ENCODE measurements at regions not wholly inside any gene's neighbourhood (a gene's known extent, or its start where the extent isn't known, plus 50 kb on each side); places are given as distances from the start of the nearest gene placed in this dataset.

DNA sequence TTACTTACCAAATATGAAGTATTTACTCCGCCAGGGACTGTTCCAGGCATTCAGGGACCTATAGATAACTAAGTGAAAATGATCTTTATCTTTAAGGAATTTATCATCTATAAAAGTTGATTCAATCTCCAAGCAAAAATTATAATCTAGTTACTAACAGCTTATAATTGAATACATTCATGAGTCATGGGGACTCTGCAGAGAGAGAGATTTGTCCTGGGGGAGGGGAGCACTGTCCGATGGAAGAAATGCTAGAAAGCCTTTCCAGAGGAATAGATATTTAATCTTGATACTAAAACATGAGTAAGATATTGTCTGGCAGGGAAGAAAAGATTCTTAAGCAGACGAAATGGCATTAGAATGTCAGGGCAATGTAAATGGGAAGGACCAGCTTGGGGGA is 139.3 kb downstream of the CD164 start:
- no TSS peak for BruUV-seq (replicated peaks)
- no peaks in the 10 kb centered on the region for H3K27me3 Mint-ChIP-seq (ENCODE audit: insufficient read depth, unreplicated experiment)
- no peaks in the 10 kb centered on the region for H3K9me3 Mint-ChIP-seq (ENCODE audit: unreplicated experiment)
- POLR2A ChIA-PET, result interaction anchor here (1.0 kb wide), 1 partner anchor 30 kb away, joined by 5 read pairs; no protein-coding TSS in a partner anchor
- intact Hi-C loops (cut with micrococcal nuclease), result no loop called here
- TF ChIP-seq, protein P1, sequence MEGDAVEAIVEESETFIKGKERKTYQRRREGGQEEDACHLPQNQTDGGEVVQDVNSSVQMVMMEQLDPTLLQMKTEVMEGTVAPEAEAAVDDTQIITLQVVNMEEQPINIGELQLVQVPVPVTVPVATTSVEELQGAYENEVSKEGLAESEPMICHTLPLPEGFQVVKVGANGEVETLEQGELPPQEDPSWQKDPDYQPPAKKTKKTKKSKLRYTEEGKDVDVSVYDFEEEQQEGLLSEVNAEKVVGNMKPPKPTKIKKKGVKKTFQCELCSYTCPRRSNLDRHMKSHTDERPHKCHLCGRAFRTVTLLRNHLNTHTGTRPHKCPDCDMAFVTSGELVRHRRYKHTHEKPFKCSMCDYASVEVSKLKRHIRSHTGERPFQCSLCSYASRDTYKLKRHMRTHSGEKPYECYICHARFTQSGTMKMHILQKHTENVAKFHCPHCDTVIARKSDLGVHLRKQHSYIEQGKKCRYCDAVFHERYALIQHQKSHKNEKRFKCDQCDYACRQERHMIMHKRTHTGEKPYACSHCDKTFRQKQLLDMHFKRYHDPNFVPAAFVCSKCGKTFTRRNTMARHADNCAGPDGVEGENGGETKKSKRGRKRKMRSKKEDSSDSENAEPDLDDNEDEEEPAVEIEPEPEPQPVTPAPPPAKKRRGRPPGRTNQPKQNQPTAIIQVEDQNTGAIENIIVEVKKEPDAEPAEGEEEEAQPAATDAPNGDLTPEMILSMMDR (IDR thresholded peaks at IDR 0.05; ENCODE audit: unreplicated experiment), result no peak
- no peaks in the 10 kb centered on the region for H3K4me1 Mint-ChIP-seq (ENCODE audit: insufficient read depth, unreplicated experiment)
- CTCF ChIA-PET, result no interaction called here
- no peak overlapping the region for H3K4me3 Mint-ChIP-seq (ENCODE audit: unreplicated experiment)
- DNase-seq (ENCODE audit: unreplicated experiment), result no peak
- H3K27ac Mint-ChIP-seq (ENCODE audit: low read depth, unreplicated experiment), result no peak overlapping the region
- no peaks in the 10 kb centered on the region for H3K36me3 Mint-ChIP-seq (ENCODE audit: insufficient read depth, unreplicated experiment)

DNA sequence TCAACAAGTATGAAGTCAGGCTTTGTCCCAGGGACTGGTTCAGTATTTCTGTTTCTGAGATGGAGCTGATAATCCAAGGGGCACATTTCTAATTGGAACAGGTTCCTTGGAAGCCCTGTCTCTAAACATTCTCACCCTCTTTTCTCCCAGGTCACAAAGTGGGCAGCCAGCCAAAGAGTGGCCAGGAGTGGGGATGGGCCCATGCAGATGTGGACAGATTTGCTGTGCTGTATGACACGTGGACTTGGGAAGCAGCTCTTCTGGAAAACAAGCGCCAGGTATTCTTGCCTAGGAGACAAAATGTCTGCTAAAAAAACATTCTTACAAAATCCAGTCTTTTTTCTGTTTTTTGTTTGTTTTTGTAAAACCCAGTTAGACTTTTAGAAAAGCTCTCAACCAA is 140.2 kb downstream of the CD164 start:
- no peaks in the 10 kb centered on the region for H3K27me3 Mint-ChIP-seq (ENCODE audit: insufficient read depth, unreplicated experiment)
- H3K4me1 Mint-ChIP-seq (ENCODE audit: insufficient read depth, unreplicated experiment), result peaks cover 5% of the 10 kb centered on the region
- ChIA-PET CTCF (interaction anchor here (0.6 to 1.6 kb wide), 4 partner anchors 11 to 144 kb away, joined by 3 to 5 read pairs (median 3); no protein-coding TSS in a partner anchor), POLR2A (interaction anchor here (1.1 to 1.2 kb wide), 2 partner anchors 11 to 16 kb away, joined by 3 to 4 read pairs; no protein-coding TSS in a partner anchor)
- intact Hi-C loops (cut with micrococcal nuclease), result no loop called here
- H3K27ac Mint-ChIP-seq (ENCODE audit: low read depth, unreplicated experiment), result no peak overlapping the region
- TF ChIP-seq, protein P1 (IDR thresholded peaks at IDR 0.05; ENCODE audit: unreplicated experiment), result no peak
- no TSS peak for BruUV-seq (replicated peaks)
- no peaks in the 10 kb centered on the region for H3K9me3 Mint-ChIP-seq (ENCODE audit: unreplicated experiment)
- no peaks in the 10 kb centered on the region for H3K36me3 Mint-ChIP-seq (ENCODE audit: insufficient read depth, unreplicated experiment)
- H3K4me3 Mint-ChIP-seq (ENCODE audit: unreplicated experiment), result no peak overlapping the region
- DNase-seq (ENCODE audit: unreplicated experiment), result peak; percentile 3

DNA sequence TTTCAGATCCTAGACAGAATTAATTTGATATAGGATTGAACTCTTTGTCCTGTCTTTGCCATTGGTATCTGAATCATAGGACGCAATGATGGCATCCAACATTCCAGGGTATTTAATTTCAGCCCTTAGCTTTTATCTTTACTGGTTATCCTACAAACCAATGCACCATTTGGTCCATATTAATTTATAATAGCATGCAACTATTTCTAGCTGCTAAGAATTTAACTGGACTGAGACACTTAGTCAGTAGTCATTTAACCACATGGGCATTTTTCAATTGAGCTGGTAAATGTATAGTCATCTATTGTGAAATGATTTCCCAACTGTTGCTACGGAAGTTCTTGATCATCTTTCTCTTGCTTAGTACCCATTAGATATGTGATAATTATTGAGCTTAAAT is 141.1 kb downstream of the CD164 start:
- intact Hi-C loops (cut with micrococcal nuclease), result no loop called here
- TF ChIP-seq, protein P1 (IDR thresholded peaks at IDR 0.05; ENCODE audit: unreplicated experiment), result no peak
- Mint-ChIP-seq H3K4me3 (ENCODE audit: unreplicated experiment) (no peak overlapping the region), H3K27ac (ENCODE audit: low read depth, unreplicated experiment) (no peak overlapping the region), H3K9me3 (ENCODE audit: unreplicated experiment) (no peaks in the 10 kb centered on the region), H3K36me3 (ENCODE audit: insufficient read depth, unreplicated experiment) (no peaks in the 10 kb centered on the region), H3K27me3 (ENCODE audit: insufficient read depth, unreplicated experiment) (no peaks in the 10 kb centered on the region), H3K4me1 (ENCODE audit: insufficient read depth, unreplicated experiment) (peaks cover 8% of the 10 kb centered on the region)
- ChIA-PET POLR2A (interaction anchor here (1.0 to 1.4 kb wide), 5 partner anchors 10 to 200 kb away, joined by 3 to 4 read pairs (median 3); partner anchors contain the start of gene SMPD2), CTCF (interaction anchor here (0.6 to 1.6 kb wide), 4 partner anchors 10 to 143 kb away, joined by 3 to 5 read pairs (median 3); no protein-coding TSS in a partner anchor)
- BruUV-seq (replicated peaks), result no TSS peak
- DNase-seq (ENCODE audit: unreplicated experiment), result peak; percentile 64

DNA sequence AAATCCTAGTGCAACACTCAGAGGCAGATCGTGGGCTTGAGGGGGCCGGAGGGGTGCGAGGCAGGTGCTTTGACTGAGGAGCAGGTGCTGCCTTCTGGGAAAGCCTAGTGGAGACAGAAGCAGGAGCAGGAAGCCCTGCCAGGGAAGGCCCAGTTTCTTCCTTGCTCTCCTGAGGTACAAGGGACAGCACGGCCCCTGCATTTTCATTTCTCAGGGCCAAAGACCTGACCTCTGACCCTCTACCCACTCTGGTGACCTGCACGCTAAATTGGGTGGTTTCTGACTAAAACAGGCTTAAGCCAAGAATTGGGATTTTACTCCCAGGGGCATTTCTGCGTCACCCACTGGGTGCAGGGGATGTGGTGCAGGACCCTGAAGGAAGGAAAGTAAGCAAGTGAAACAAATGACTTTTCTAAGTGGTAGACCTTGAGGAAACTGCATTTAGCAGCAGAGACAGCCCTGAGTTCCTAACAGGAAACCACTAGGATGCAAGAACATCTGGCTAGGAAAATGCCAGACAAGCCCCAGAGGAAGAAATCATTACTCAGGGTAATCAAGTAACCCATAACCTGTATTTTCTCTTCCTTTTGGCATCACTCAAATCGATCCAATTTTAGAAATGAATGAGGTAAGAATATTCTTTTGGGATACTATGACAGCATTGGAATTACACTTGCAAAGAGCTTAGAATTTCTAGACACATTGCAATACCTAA is 141.7 kb downstream of the CD164 start:
- H3K27ac Mint-ChIP-seq (ENCODE audit: low read depth, unreplicated experiment), result no peak overlapping the region
- CTCF ChIA-PET, result interaction anchor here (1.0 kb wide), 1 partner anchor 110 kb away, joined by 3 read pairs; no protein-coding TSS in a partner anchor
- intact Hi-C loops (cut with micrococcal nuclease), result no loop called here

More for the DNA sequence above, 141.7 kb downstream of the CD164 start:
- Mint-ChIP-seq H3K4me1 (ENCODE audit: insufficient read depth, unreplicated experiment) (peaks cover 8% of the 10 kb centered on the region), H3K27me3 (ENCODE audit: insufficient read depth, unreplicated experiment) (no peaks in the 10 kb centered on the region), H3K9me3 (ENCODE audit: unreplicated experiment) (no peaks in the 10 kb centered on the region), H3K4me3 (ENCODE audit: unreplicated experiment) (no peak overlapping the region), H3K36me3 (ENCODE audit: insufficient read depth, unreplicated experiment) (no peaks in the 10 kb centered on the region)
- POLR2A ChIA-PET, result interaction anchor here (1.0 to 1.4 kb wide), 5 partner anchors 9 to 200 kb away, joined by 3 to 4 read pairs (median 3); partner anchors contain the start of gene SMPD2
- TF ChIP-seq, protein P1 (IDR thresholded peaks at IDR 0.05; ENCODE audit: unreplicated experiment), result no peak
- no TSS peak for BruUV-seq (replicated peaks)
- no peak for DNase-seq (ENCODE audit: unreplicated experiment)
